Stimulated activated naive CD8-positive, alpha-beta T cell treated with anti-CD3 and anti-CD28 coated beads, Interleukin-15, Interleukin-2, amounts not matched to agents 100 U/mL and 50 U/mL, for 24 hours (primary cell): ENCODE measurements at regions not wholly inside any gene's neighbourhood (a gene's known extent, or its start where the extent isn't known, plus 50 kb on each side); places are given as distances from the start of the nearest gene placed in this dataset.

Source experiments
- ATAC-seq: fragments of 150-1000 bp; cut with Tn5 transposase; one replicate; pipeline ENCODE4 v1.10.0; 2021
- DNase-seq: peaks from one replicate; pipeline ENCODE4 v3.0.0; 2021

DNA sequence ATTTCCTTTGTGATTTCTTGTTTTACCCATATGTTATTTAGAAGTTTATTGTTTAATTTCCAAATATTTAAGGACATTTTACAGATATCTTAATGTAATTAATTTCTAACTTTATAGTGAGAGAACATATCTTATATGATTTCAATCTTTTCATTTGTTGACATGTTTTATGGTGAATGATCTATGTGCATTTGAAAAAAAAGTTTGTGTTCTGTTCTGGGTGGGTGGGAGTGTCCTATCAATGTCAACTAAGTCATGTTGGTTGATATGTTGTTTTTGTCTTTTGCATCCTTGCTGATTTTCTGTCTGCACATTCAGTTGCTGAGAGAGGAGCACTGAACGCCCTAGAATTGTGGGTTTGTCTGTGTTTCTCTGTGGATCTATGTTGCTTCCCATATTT is 50.3 kb upstream of the CBFA2T3 start:
- no peak for ATAC-seq
- DNase-seq, result no peak

DNA sequence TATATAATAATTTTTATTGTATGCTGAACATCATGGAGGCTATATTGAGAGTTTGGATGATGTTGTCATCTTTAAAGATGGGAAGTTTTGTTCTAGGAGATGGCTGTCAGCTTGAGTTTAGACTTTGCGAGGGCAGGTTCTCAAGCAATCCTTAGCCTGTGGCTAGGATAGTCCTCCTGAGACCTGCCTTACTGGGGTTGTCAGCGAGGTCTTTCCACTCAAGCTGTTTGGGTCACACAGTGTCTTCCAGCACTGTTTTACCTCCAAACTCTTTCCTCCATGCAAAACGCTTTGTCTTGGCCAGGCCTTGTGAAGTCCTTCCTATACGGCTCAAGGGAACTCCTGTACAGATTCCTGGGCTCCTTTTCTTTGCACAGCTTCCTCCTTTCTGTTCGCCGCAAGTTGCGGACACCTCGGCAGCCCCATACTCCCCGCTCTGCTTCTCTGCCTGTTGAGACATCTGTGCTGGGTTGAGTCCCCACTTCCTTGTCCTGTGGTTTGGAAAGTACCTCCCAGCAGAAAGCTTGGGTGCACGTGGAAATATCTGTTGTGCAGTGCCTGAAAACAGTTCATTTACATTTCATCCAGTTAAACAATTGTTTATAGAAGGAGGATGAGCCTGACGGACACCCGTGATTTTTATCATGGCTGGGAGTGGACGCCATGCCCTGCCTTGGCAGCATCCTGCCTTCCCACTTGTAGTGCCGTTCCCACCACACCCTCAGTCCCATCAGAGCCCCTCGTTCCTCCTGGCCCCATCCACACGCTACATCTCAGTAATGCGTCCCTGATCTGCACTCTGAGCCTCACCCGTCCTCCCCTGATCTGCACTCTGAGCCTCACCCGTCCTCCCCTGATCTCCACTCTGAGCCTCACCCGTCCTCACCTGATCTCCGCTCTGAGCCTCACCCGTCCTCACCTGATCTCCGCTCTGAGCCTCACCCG is 55.0 kb upstream of the CBFA2T3 start:
- ATAC-seq (peak; percentile 92), DNase-seq (peak; percentile 60)

DNA sequence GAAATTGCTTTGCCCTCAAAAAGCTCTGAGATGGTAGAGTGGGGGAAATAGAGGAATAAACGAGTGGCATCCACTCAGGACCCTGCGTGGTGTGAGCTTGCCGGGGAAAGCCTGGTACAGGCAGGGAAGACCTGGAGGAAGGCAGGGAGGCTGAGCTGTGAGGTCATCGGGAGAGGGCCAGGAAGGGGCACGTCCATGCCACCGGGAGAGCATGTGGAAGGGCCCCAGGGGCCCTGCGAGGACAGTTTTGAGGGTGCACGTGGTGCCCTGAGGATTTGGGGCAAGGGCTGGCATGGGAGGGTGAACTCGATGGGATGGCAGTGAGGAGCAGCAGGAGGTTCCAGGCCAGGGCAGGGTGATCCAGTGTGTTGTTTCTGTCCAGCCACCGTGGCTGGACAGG is 56.3 kb upstream of the CBFA2T3 start:
- DNase-seq (no peak), ATAC-seq (no peak)

DNA sequence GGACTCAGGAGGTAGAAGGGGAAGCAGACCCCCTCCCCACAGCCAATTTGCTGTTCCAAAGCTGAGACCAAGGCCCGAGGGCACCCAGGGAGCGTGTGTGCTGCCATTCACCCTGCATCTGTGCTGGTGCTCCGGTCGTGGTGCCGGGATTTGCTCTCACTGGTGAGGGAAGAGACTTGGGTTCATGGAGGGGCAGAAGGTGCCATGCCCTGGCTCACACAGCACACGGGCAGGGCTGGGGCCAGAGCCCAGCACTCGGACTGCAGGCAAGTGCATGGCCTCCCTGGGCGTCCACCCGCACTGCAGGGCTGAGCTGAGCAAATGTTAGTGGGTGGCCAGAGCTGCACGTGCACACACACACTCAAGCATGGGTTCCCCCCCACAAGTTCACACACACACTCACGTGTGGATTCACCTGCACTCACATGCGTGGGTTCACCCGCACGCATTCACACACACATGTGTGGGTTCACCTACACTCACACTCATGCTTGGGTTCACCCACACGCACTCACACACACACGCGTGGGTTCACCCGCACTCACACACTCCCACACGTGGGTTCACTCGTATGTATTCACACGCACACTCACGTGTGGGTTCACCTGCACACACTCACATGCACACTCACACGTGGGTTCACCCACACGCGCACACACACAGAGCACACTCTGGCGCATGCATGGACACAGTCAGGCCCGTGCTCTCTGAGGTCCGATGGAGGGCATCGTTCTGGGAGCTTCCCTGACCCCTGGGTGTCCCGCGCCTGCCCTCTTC is 57.0 kb upstream of the CBFA2T3 start:
- ATAC-seq (no peak), DNase-seq (no peak)

DNA sequence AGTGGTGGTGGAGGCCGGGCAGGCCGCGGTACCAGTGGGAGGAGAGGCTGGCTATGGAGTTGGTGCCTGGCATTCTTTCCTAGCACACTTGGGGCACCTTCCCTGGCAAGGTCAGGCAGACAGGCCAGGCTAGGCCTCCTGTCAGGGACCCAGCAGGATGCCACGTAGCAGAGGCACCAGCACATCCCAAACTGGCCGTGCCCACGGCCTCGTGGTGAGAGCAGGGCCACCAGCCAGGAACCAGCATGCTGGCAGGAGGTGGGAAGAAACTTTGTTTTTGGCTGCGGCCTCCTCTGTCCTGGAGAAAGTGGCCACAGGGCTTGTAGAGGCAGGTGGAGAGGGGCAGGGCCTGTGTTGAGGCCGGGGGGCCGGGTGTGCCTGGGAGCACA is 57.6 kb upstream of the CBFA2T3 start:
- DNase-seq (no peak), ATAC-seq (no peak)

DNA sequence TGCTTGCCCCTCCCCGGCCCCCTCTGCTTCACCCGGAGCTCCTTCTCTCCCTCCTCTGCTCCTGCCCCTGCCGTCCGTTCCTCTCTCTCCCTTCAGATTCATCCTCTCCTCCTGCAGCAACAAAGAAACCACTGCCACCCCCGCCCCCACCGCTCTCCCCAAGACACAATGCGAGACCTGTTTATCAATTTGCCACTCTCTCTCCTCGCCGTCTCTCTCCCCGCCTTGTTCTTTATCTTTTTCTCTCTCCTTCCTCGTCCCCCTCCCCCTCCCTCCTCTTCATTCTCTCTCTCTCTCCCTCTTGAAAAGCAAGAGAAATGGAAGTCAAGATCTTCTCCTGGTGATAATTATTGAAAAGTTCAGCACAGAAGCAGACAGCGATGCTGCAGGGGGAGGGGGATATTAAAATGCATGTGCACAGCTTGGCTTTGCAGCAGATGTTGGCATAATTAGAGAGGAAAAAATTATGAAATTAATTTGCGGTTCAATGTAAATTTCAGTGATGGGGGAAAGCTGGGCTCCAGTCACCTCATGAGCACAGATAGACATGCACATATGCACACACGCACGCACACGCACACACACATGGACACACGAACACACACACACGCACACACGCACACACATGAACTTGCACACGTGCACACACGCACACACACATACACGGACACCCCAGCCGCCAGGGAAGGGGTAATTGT is 58.1 kb upstream of the CBFA2T3 start:
- DNase-seq (no peak), ATAC-seq (no peak)

DNA sequence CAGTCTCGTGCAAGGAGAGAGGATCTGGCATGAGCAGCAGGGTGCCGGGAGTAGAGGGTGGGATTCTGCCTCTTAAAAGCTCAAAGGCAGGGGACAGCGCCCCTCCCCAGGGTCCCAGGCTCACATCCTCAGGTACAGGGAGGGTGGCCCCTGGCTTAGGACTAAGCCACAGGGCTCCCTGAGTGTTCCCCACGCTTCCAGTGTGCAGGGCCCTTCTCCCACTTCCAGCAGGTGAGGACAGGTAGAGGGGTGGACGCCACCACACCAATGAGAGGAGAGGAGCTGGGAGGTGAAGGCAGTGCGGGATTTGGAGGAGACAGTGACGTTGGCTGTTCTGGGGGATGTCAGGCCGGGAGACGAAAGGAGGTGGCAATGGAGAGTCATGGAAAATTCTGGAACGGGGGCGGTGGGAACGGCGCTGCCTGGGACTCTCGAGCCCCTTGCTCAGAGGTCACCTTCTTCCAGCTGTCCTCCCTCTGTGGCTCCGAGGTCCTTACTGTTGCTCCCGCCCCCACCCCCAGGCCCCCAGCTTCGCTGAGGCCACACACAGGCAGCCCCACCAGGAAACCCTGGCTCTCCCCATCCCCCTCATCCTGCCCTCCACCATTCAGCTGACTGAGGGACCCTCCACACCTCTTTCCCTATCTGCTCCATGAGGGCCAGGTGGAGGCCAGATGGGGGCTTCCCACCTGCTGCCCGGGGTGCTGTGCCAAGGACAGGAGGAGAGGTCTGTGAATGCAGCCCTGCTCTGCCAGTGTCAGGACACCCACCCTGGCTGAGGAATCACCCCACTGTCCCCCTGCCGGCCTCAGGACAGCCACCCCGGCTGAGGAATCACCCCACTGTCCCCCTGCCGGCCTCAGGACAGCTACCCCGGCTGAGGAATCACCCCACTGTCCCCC is 57.7 kb upstream of the ACSF3 start:
- ATAC-seq (no peak), DNase-seq (no peak)

DNA sequence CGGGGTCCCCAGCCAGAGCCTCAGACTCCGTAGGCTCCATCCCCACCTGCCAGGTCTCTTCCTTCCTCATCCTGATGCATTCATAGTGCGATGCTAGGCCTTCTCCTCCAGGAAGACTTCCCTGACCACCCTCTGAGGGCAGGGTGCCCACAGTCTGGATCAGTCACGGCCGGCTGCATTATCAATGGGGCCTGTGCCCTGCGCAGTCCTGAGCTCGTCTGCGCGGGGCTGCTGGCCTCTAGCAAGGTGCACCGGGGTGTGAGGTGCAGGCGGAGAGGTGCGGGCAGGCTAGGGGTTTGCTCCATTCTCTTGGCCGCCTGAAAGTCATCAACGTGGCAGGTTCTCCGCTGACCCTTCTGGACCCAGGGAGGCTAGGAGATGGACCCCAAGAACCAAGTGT is 56.9 kb upstream of the ACSF3 start:
- ATAC-seq (no peak), DNase-seq (no peak)

DNA sequence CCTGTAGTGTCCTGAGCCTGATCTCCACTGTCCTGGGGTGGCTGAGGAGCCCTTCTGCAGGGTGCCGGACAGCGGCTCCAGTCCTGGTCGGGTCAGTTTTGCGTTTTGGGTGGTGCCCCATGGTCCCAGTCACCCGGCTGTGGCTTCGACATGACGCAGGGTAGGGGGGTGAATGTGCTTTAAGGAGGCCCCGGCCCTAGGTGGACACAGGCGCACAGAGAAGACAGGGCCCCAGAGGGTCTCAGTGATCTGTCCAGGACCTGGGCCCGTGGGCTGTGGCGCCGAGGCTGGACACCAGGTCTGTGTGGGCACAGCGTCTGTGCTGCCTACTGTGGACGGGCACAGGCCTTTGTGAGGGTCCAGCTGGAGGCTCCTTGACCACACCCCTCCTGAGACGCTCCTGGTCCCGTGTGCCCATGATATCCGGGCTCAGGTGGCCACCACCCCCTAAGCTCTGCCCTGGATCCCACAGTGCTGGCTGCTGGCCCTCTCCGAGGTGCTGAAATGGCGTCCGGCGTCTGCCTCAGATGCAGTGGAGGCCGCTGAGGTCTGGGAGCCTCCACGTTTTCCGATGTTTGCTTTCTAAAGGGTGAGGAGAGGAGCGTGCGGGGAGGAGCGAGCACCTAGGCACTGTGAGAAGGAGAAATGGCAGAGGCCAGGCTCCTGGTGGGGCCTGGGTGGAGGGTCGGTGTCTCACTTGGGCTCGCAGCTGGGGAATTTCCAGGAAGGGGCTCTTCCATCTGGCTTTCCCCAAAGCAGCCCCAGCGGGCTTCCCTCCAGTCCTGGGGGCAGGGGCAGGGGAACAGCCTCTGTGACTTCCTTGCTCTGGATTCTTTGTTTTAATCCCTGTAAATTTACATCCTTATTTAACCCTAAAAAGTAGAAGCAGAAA is 56.1 kb upstream of the ACSF3 start:
- DNase-seq, result peak; percentile 38
- ATAC-seq, result peak; percentile 28

DNA sequence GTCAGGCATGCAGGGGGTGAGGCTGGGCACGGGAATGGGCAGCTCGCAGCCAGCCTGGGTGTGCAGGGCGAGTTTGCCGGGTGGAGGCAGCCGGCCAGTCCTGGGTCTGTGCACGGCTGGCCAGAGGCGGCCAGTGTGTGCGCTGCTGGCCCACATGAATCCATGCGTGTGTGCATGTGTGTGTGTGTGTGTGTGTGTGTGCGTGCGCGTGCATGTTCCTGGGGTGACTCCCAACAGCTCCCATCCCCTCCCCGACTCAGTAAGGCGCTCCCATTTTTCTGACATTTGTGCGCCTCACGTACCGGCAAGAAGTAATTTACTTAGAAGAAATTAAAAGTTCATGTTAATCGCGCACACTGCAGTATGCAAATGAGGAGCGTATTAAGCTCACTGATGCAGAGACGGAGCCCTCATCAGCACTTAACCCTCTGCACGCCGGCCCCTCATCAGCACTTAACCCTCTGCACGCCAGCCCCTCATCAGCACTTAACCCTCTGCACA is 55.4 kb upstream of the ACSF3 start:
- ATAC-seq (no peak), DNase-seq (no peak)

DNA sequence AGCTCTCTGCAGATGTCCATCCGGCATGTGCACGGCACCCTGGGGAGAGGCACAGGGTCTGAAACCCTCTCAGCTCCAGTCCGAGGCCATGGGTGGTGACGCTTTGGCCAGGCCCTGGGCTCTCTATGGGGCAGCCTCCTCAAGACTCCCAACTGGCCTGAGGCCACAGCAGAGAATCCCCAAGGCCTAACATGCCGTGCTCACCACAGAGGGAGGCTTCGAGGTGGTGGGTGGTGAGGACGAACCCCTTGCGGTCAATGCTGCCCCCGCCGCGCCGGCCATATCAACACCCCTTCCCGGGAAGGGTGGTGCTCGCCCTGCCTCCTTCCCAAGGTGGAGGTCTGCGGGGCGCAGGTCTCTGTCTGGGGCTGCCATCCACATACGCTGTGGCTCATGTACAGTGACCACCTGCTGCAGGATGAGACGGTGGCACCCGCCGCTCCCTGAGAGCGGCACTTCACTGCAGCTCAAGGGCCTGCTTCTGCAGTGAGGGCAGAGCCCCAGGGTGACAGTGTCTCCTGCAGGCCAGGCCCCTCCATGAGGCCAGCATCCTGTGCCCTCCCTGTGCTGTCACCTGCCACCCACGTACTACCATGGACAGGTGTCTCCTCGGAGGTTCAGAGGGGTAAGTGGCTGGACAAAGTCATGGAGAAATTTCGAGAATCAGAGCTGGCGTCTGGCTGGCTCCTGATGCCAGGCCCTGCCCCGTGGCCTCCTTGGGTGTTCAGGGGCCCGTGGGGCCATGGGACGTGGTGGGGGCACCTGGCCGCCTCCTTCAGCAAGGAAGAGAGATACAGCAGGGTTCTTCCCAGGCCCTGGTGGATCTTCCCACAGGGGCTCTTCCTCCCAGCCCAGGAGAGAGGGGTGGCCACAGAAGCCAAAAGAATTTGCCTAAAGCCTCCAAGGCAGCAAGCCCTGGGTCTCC is 54.6 kb upstream of the ACSF3 start:
- ATAC-seq (no peak), DNase-seq (no peak)

DNA sequence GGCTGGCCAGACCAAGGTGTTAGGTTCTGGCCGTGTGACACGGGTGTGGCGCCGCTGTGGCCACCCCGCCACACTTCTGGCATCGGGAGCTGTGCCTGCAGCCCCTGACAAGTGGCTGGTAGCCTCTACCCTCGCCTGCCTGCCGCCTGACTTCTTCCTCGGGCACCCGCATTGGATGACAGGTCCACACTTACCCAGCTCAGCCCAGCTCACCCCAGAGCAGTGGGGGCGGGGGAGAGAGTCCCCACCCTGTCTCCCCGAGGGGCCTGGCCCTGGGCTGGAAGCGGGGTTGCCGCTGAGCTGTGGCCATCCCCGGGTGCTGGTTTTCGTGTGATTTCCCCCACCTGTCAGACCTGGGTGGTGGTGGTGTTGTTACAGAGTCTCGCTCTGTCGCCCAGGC is 53.9 kb upstream of the ACSF3 start:
- ATAC-seq (no peak), DNase-seq (no peak)

DNA sequence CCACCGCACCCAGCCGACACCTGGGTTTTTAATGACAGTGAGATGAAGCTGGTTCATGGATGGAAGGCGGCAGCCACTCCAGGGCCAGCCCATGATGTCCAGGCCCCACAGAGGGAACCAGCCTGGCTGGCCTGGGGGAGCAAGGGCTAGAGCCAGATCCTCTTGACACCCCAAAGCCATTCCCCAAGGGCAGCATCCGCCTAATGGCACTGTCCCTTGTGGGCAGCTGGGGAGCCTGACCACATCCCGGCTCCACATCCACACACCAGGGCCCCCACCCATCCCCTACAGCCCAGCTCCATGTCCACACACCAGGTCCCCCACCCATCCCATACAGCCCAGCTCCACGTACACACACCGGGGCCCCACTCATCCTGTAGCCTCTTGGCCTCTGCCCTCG is 53.3 kb upstream of the ACSF3 start:
- ATAC-seq, result no peak

DNA sequence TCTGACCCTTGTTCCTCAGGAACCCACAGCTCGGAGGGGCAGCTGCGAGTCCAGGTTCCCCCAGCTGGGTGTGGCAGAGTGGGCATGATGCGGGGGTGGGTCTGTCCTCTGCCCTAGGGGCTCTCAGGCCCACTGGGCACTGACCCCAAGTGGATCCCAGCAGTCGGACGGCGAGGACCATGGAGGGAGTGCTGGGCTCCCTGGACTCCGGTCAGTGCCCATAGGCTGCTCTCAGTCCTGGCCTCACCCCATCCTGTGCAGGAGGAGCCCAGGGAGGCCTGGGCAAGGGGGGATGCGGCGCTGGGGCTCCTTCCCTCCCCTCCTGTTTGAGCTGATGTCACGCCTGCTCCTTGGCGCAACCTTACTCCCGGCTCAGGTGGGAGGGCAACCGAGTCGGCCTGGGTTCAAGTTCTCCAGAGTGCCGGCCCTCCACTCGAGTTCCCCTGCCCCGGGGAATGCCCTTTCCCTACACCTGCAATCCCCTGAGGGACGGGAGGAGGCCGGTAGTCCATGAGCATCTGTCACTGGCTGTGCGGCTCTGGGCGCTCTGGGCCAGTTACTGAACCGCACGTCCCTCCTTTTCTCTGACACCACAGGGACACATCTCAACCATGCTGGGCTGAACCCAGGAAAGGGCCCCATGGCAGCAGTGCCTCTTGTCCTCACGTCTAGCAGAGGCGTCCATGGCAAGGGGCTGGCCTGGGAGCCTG is 52.6 kb upstream of the ACSF3 start:
- DNase-seq (no peak), ATAC-seq (no peak)

More for the DNA sequence above, 53.3 kb upstream of the ACSF3 start:
- DNase-seq, result no peak

DNA sequence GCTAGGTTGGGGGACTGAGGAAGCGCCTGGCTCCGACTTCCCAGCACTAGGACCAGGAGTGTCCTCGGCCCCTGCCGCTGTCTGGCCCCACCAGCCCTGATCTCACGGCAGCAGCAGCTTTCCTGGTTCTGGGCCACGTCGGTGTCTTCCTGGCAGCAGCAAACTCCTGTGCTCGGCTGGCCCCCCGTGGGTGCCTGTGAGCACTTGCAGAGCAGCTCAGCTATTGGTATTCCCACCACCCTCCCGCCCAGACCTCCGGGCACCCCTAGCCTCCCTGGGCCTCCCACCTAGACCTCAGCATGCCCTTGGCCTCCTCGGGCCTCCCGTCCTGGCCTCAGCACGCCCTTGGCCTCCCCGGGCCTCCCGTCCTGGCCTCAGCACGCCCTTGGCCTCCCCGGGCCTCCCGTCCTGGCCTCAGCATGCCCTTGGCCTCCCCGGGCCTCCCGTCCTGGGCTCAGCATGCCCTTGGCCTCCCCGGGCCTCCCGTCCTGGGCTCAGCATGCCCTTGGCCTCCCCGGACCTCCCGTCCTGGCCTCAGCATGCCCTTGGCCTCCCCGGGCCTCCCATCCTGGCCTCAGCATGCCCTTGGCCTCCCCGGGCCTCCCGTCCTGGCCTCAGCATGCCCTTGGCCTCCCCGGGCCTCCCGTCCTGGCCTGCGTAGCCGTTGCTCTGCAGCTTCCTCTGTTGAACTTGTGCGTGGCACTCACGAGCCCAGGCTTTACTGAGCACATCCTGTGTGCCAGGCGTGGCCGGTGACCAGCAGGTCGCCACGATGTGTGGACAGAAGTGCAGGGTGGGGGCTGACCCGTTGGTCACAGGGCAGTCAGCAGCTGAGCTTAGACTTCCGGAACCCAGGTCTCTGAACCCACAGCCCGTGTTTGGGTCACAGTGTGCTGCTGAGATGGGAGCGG is 51.8 kb upstream of the ACSF3 start:
- DNase-seq, result no peak
- no peak for ATAC-seq

DNA sequence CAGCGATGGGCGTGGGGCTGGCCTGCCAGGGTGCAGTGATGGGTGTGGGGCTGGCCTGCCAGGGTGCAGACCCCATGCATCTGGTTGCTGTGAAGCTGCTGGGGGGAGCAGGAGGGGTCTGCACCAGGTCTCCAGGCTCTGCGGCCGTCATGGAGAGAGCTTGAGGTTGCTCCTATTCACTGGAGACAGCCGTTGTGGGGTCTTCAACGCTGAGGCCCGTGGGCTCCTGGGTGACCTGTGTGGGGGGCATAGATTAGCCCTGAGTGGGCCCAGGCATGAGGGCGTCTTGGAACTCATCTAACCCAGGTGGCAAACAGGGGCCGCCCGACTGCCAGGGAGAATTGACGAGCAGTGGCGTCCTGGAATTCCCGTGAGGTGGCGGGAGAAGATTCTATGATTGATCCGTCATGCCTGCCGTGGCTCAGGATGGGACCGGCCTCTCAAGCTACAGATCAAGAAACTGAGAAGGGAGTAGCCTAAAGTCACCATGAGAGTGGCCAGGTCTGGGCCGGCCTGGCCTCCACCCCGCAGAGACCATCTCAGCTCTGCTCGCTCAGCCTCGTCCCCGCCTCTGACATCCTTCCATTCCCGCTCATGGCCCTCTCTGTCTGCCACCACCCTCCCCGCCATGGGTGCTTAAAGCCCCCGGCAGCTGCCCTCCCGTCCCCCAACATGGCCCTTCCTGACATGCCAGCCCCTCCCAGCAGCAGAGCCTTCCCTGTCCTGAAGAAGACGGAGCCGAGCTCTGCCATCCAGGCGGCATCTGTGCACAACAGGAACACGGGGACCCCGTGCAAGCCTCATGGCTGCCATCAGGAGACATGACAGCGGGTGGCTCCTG is 50.7 kb upstream of the ACSF3 start:
- DNase-seq, result no peak
- no peak for ATAC-seq
